ENCODE measurements at regions not wholly inside any gene's neighbourhood (a gene's known extent, or its start where the extent isn't known, plus 50 kb on each side); places are given as distances from the start of the nearest gene placed in this dataset.

DNA sequence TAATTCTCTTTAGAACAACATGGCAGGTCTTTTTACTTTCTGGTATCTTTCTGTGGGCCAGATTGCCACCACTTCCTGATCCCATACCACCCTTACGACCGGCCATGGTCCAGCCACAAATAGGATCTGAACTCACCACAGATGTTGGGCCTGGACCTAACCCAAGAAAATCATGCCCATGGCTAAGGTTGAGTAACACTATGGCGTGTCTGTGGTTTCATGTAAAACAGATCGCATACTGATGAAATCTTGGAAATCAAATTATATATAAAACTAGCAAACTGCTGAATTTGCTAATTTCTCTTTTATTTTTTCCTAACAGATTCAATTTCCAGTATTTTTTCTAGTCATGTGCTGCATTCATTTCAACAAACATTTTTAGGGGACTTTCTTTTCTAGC lies 77.2 kb downstream of the CH25H start:
- H3K4me1 ChIP-seq: no peaks in the 10 kb centered on the region
- TF ChIP-seq, protein P1, sequence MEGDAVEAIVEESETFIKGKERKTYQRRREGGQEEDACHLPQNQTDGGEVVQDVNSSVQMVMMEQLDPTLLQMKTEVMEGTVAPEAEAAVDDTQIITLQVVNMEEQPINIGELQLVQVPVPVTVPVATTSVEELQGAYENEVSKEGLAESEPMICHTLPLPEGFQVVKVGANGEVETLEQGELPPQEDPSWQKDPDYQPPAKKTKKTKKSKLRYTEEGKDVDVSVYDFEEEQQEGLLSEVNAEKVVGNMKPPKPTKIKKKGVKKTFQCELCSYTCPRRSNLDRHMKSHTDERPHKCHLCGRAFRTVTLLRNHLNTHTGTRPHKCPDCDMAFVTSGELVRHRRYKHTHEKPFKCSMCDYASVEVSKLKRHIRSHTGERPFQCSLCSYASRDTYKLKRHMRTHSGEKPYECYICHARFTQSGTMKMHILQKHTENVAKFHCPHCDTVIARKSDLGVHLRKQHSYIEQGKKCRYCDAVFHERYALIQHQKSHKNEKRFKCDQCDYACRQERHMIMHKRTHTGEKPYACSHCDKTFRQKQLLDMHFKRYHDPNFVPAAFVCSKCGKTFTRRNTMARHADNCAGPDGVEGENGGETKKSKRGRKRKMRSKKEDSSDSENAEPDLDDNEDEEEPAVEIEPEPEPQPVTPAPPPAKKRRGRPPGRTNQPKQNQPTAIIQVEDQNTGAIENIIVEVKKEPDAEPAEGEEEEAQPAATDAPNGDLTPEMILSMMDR (IDR thresholded peaks at IDR 0.05; ENCODE audit: insufficient read depth in 1 of 2, low read depth in 1 of 2, low read length in 1 of 2, severe bottlenecking in 1 of 2, unreplicated experiment in 1 of 2): no peak
- H3K27ac Mint-ChIP-seq (ENCODE audit: unreplicated experiment): no peak overlapping the region
- ChIA-PET CTCF (no interaction called here), POLR2A (no interaction called here)
- peaks cover 15% of the 10 kb centered on the region for H3K27me3 Mint-ChIP-seq (ENCODE audit: insufficient read depth, unreplicated experiment)
- no peaks in the 10 kb centered on the region for H3K36me3 Mint-ChIP-seq (ENCODE audit: insufficient read depth, unreplicated experiment)
- no peak for DNase-seq
- no peaks in the 10 kb centered on the region for H3K4me1 Mint-ChIP-seq (ENCODE audit: low read depth, unreplicated experiment)
- no peak overlapping the region for H3K4me3 ChIP-seq (ENCODE audit: low read depth, low read length)
- no TSS peak for BruUV-seq (replicated peaks)
- H3K27me3 ChIP-seq (replicated peaks; ENCODE audit: control insufficient read depth, insufficient read depth, low read length): no peaks in the 10 kb centered on the region
- no peaks in the 10 kb centered on the region for H3K36me3 ChIP-seq (ENCODE audit: control insufficient read depth, insufficient read depth, low read length)
- intact Hi-C loops (cut with micrococcal nuclease; ENCODE audit: unreplicated experiment): no loop called here
- H3K4me3 Mint-ChIP-seq (ENCODE audit: unreplicated experiment): no peak overlapping the region
- H3K9me3 ChIP-seq: no peaks in the 10 kb centered on the region
- no peaks in the 10 kb centered on the region for H3K9me3 Mint-ChIP-seq (ENCODE audit: unreplicated experiment)

DNA sequence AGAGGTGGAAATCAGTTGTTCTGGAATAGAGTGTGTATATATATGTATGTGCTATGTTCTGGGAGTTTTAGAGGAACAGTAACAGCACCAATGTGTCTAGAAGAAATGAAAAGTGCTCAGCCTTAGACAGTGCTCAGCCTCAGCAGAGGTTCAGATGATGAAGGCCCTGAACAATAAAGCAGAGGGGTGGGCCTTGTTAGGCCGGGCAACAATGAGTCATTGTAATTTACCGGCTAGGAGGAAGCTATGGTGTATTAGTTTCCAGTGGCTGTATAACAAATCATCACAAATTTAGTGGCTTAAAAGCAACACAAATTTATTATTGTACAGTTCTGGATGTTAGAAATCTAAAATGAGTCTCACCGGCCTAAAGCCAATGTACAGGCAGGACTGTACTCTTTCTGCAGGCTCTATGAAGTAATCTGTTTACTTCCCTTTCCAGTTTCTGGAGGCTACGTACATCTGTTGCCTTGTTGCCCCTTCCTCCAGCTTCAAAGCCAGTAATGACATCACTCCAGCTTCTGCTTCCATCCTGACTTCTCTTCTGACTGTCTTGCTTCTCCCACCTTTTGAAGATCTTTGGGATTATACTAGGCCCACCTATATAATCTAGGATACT lies 84.6 kb downstream of the CH25H start:
- Mint-ChIP-seq H3K9me3 (ENCODE audit: unreplicated experiment) (no peaks in the 10 kb centered on the region), H3K27ac (ENCODE audit: unreplicated experiment) (no peak overlapping the region)

DNA sequence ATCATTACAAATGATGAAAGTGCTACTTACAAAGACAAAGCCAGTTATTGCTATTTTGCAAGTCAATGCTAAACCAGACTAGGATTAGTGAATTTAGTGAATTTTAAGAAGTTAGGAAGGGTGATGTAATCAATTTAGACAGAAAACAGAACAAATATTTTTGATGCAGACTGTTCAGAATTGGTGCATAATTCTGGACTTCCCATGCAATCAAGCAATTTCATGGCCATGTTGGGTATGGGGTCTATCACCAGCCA lies 85.4 kb downstream of the CH25H start:
- H3K27ac Mint-ChIP-seq (ENCODE audit: unreplicated experiment): no peak overlapping the region
- H3K36me3 ChIP-seq (ENCODE audit: control insufficient read depth, insufficient read depth, low read length): no peaks in the 10 kb centered on the region
- peaks cover 20% of the 10 kb centered on the region for H3K27me3 Mint-ChIP-seq (ENCODE audit: insufficient read depth, unreplicated experiment)
- H3K9me3 Mint-ChIP-seq (ENCODE audit: unreplicated experiment): no peaks in the 10 kb centered on the region
- BruUV-seq (replicated peaks): no TSS peak
- CTCF ChIA-PET: no interaction called here
- H3K4me3 Mint-ChIP-seq (ENCODE audit: unreplicated experiment): no peak overlapping the region
- no peaks in the 10 kb centered on the region for H3K4me1 Mint-ChIP-seq (ENCODE audit: low read depth, unreplicated experiment)
- H3K9me3 ChIP-seq: no peaks in the 10 kb centered on the region
- no peak for DNase-seq
- intact Hi-C loops (cut with micrococcal nuclease; ENCODE audit: unreplicated experiment): no loop called here
- no peaks in the 10 kb centered on the region for H3K4me1 ChIP-seq
- no peaks in the 10 kb centered on the region for H3K27me3 ChIP-seq (replicated peaks; ENCODE audit: control insufficient read depth, insufficient read depth, low read length)
- TF ChIP-seq, protein P1 (IDR thresholded peaks at IDR 0.05; ENCODE audit: insufficient read depth in 1 of 2, low read depth in 1 of 2, low read length in 1 of 2, severe bottlenecking in 1 of 2, unreplicated experiment in 1 of 2): no peak
- POLR2A ChIA-PET: no interaction called here
- H3K36me3 Mint-ChIP-seq (ENCODE audit: insufficient read depth, unreplicated experiment): no peaks in the 10 kb centered on the region
- H3K4me3 ChIP-seq (ENCODE audit: low read depth, low read length): no peak overlapping the region

More for the DNA sequence above, 84.6 kb downstream of the CH25H start:
- Mint-ChIP-seq H3K4me1 (ENCODE audit: low read depth, unreplicated experiment) (no peaks in the 10 kb centered on the region), H3K27me3 (ENCODE audit: insufficient read depth, unreplicated experiment) (peaks cover 20% of the 10 kb centered on the region), H3K4me3 (ENCODE audit: unreplicated experiment) (no peak overlapping the region), H3K36me3 (ENCODE audit: insufficient read depth, unreplicated experiment) (no peaks in the 10 kb centered on the region)
- H3K27me3 ChIP-seq (replicated peaks; ENCODE audit: control insufficient read depth, insufficient read depth, low read length): no peaks in the 10 kb centered on the region
- POLR2A ChIA-PET: no interaction called here
- CTCF ChIA-PET: no interaction called here
- H3K4me1 ChIP-seq: no peaks in the 10 kb centered on the region
- no peak overlapping the region for H3K4me3 ChIP-seq (ENCODE audit: low read depth, low read length)
- intact Hi-C loops (cut with micrococcal nuclease; ENCODE audit: unreplicated experiment): no loop called here
- TF ChIP-seq, protein P1 (IDR thresholded peaks at IDR 0.05; ENCODE audit: insufficient read depth in 1 of 2, low read depth in 1 of 2, low read length in 1 of 2, severe bottlenecking in 1 of 2, unreplicated experiment in 1 of 2): no peak
- BruUV-seq (replicated peaks): no TSS peak
- no peaks in the 10 kb centered on the region for H3K36me3 ChIP-seq (ENCODE audit: control insufficient read depth, insufficient read depth, low read length)
- H3K9me3 ChIP-seq: no peaks in the 10 kb centered on the region
- DNase-seq: no peak
